ENCODE measurements at regions not wholly inside any gene's neighbourhood (a gene's known extent, or its start where the extent isn't known, plus 50 kb on each side); places are given as distances from the start of the nearest gene placed in this dataset.

- TF ChIP-seq POLR2A (IDR thresholded peaks at IDR 0.05; ENCODE audit: low read depth, low read length) (no peak), POLR2AphosphoS5 (IDR thresholded peaks at IDR 0.05; ENCODE audit: low read depth, low read length) (no peak), TAF1 (IDR thresholded peaks at IDR 0.05; ENCODE audit: low read depth, low read length) (no peak)
These were observed 79.2 kb upstream of the C4orf54 start for GRCh38 chr4:99736846-99737245.

Data from GM12891 (cell line).